PC-3 (cell line): ENCODE measurements at regions not wholly inside any gene's neighbourhood (a gene's known extent, or its start where the extent isn't known, plus 50 kb on each side); places are given as distances from the start of the nearest gene placed in this dataset.

Source experiments
- EZH2 ChIP-seq: fragments of 300-600 bp; sonication (generic); IDR thresholded peaks from one replicate; pipeline ENCODE4 v1.6.1; 2017; ENCODE audit warnings: antibody characterized with exemption, mild to moderate bottlenecking, low read length; ENCODE audit not compliant: unreplicated experiment
- EZH2phosphoT487 ChIP-seq: fragments of 300-600 bp; sonication (generic); IDR thresholded peaks from 2 replicates; pipeline ENCODE4 v1.6.1; 2018; ENCODE audit warnings: mild to moderate bottlenecking, antibody characterized with exemption, low read length, borderline replicate concordance
- TF ChIP-seq, protein P1 (sequence below): fragments of 300-600 bp; sonication (generic); conservative IDR thresholded peaks from 2 replicates; pipeline ENCODE4 v1.5.1; 2017; ENCODE audit warnings: antibody characterized with exemption, low read depth, mild to moderate bottlenecking, low read length

DNA sequence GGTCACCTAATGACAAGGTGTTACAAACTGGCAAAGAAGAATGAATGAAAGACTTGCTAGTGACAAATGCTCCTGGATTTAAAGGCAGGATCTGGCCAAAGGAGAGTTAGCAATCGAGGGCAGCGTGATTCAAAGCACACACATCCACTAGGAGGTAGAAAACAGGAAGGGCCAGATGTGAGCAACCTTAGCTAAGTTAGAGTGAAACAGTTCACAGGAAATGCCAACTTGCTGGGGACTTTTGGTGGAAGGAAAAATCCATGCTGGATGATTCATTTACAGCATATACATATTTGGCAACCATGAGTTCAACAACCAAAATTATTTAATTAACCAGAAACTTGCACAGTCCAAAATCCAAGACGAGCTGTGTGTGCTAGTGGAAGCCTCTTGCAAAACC is 276.9 kb downstream of the PTTG2 start:
- TF ChIP-seq EZH2 (no peak), EZH2phosphoT487 (no peak)
- TF ChIP-seq, protein P1, sequence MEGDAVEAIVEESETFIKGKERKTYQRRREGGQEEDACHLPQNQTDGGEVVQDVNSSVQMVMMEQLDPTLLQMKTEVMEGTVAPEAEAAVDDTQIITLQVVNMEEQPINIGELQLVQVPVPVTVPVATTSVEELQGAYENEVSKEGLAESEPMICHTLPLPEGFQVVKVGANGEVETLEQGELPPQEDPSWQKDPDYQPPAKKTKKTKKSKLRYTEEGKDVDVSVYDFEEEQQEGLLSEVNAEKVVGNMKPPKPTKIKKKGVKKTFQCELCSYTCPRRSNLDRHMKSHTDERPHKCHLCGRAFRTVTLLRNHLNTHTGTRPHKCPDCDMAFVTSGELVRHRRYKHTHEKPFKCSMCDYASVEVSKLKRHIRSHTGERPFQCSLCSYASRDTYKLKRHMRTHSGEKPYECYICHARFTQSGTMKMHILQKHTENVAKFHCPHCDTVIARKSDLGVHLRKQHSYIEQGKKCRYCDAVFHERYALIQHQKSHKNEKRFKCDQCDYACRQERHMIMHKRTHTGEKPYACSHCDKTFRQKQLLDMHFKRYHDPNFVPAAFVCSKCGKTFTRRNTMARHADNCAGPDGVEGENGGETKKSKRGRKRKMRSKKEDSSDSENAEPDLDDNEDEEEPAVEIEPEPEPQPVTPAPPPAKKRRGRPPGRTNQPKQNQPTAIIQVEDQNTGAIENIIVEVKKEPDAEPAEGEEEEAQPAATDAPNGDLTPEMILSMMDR = 0 out of 2 replicates have a peak, but pooled peaks have one; percentile 11
